Karpas-422 (cell line): ENCODE measurements at regions not wholly inside any gene's neighbourhood (a gene's known extent, or its start where the extent isn't known, plus 50 kb on each side); places are given as distances from the start of the nearest gene placed in this dataset.

ENCODE experiments used
- DNase-seq: peaks from one replicate; pipeline ENCODE4 v3.0.0-alpha.2; 2015
- H2AFZ ChIP-seq: fragments of 200-600 bp; sonication (generic); 2 replicates; pipeline ENCODE4 v1.6.1; 2014; ENCODE audit warnings: antibody characterized with exemption, low read length, mixed read lengths
- H3K27ac ChIP-seq: fragments of 200-600 bp; sonication (generic); 2 replicates; pipeline ENCODE4 v1.5.1; 2014; ENCODE audit warnings: mild to moderate bottlenecking, low read length, moderate library complexity
- H3K27me3 ChIP-seq: fragments of 200-600 bp; sonication (generic); 2 replicates; pipeline ENCODE4 v1.6.1; 2014; ENCODE audit warnings: low read length, mixed read lengths
- H3K36me3 ChIP-seq: fragments of 200-600 bp; sonication (generic); 2 replicates; pipeline ENCODE4 v1.6.1; 2014; ENCODE audit warnings: low read length, mixed read lengths; ENCODE audit not compliant: insufficient read depth
- H3K4me1 ChIP-seq: fragments of 200-600 bp; sonication (generic); 2 replicates; pipeline ENCODE4 v1.6.1; 2014; ENCODE audit warnings: mild to moderate bottlenecking, low read length, mixed read lengths
- H3K4me2 ChIP-seq: fragments of 200-600 bp; sonication (generic); 2 replicates; pipeline ENCODE4 v1.6.1; 2014; ENCODE audit warnings: low read length, low read depth, mild to moderate bottlenecking; ENCODE audit not compliant: poor library complexity, severe bottlenecking
- H3K4me3 ChIP-seq: fragments of 200-600 bp; sonication (generic); 2 replicates; pipeline ENCODE4 v1.5.1; 2014; ENCODE audit warnings: mild to moderate bottlenecking, antibody characterized with exemption, low read length, mixed read lengths
- H3K79me2 ChIP-seq: fragments of 200-600 bp; sonication (generic); 2 replicates; pipeline ENCODE4 v1.6.1; 2014; ENCODE audit warnings: mild to moderate bottlenecking, low read length, mixed read lengths
- H3K9ac ChIP-seq: fragments of 200-600 bp; sonication (generic); 2 replicates; pipeline ENCODE4 v1.6.0; 2014; ENCODE audit warnings: low read length
- H3K9me2 ChIP-seq: fragments of 200-600 bp; sonication (generic), shearing (Covaris generic); replicated peaks from 2 replicates; pipeline ENCODE4 v1.6.0; 2014; ENCODE audit warnings: mild to moderate bottlenecking, low read length, moderate library complexity; ENCODE audit not compliant: insufficient read depth
- H3K9me3 ChIP-seq: fragments of 300-700, 200-600 bp; sonication (generic); 2 replicates; pipeline ENCODE4 v1.6.1; 2014; ENCODE audit warnings: low read length, mixed read lengths
- H4K20me1 ChIP-seq: fragments of 200-600 bp; sonication (generic); 2 replicates; pipeline ENCODE4 v1.6.1; 2014; ENCODE audit warnings: mild to moderate bottlenecking, antibody characterized with exemption, low read length, low read depth; ENCODE audit not compliant: insufficient read depth

- H3K4me1 ChIP-seq = no peaks in the 10 kb centered on the region
- no peak overlapping the region for H2AFZ ChIP-seq
- no peak overlapping the region for H3K4me2 ChIP-seq
- DNase-seq = no peak
- no peak overlapping the region for H3K4me3 ChIP-seq
- no peaks in the 10 kb centered on the region for H3K36me3 ChIP-seq
- no peak overlapping the region for H3K27ac ChIP-seq
- no peaks in the 10 kb centered on the region for H3K9me3 ChIP-seq
- H4K20me1 ChIP-seq = no peaks in the 10 kb centered on the region
- no peaks in the 10 kb centered on the region for H3K79me2 ChIP-seq
- H3K27me3 ChIP-seq = no peaks in the 10 kb centered on the region
- no peaks in the 10 kb centered on the region for H3K9me2 ChIP-seq
- no peak overlapping the region for H3K9ac ChIP-seq
Observed at GRCh38 chr15:62791694-62792093, 250.9 kb upstream of the TPM1 start.

GRCh38 chr15:62792986-62793751 is 249.4 kb upstream of the TPM1 start:
- no peak for DNase-seq
- H3K79me2 ChIP-seq = no peaks in the 10 kb centered on the region
- no peak overlapping the region for H2AFZ ChIP-seq
- H3K9me3 ChIP-seq = no peaks in the 10 kb centered on the region
- H3K27ac ChIP-seq = no peak overlapping the region
- H4K20me1 ChIP-seq = no peaks in the 10 kb centered on the region
- H3K36me3 ChIP-seq = no peaks in the 10 kb centered on the region
- H3K9me2 ChIP-seq = no peaks in the 10 kb centered on the region
- no peak overlapping the region for H3K4me2 ChIP-seq
- no peaks in the 10 kb centered on the region for H3K27me3 ChIP-seq
- H3K9ac ChIP-seq = no peak overlapping the region
- no peaks in the 10 kb centered on the region for H3K4me1 ChIP-seq
- H3K4me3 ChIP-seq = no peak overlapping the region

- DNase-seq = no peak
- Histone ChIP-seq H3K4me2 (no peak overlapping the region), H3K4me1 (no peaks in the 10 kb centered on the region), H4K20me1 (no peaks in the 10 kb centered on the region), H3K4me3 (no peak overlapping the region), H3K9me3 (no peaks in the 10 kb centered on the region), H3K27me3 (no peaks in the 10 kb centered on the region), H3K27ac (no peak overlapping the region), H3K9ac (no peak overlapping the region), H3K9me2 (no peaks in the 10 kb centered on the region), H3K79me2 (no peaks in the 10 kb centered on the region), H3K36me3 (no peaks in the 10 kb centered on the region), H2AFZ (no peak overlapping the region)
Observed at GRCh38 chr15:62793752-62794144, 248.8 kb upstream of the TPM1 start.

GRCh38 chr15:62795171-62795570 is 247.4 kb upstream of the TPM1 start:
- Histone ChIP-seq H2AFZ (no peak overlapping the region), H3K9ac (no peak overlapping the region), H3K27ac (no peak overlapping the region), H3K4me2 (no peak overlapping the region), H4K20me1 (no peaks in the 10 kb centered on the region), H3K4me3 (no peak overlapping the region), H3K9me3 (no peaks in the 10 kb centered on the region), H3K9me2 (no peaks in the 10 kb centered on the region), H3K79me2 (no peaks in the 10 kb centered on the region), H3K36me3 (no peaks in the 10 kb centered on the region), H3K27me3 (no peaks in the 10 kb centered on the region), H3K4me1 (no peaks in the 10 kb centered on the region)
- no peak for DNase-seq

GRCh38 chr15:62795700-62796695 is 246.5 kb upstream of the TPM1 start:
- DNase-seq = no peak
- no peak overlapping the region for H2AFZ ChIP-seq
- no peaks in the 10 kb centered on the region for H3K9me3 ChIP-seq
- no peak overlapping the region for H3K9ac ChIP-seq
- H3K79me2 ChIP-seq = no peaks in the 10 kb centered on the region
- H3K4me3 ChIP-seq = no peak overlapping the region
- H3K36me3 ChIP-seq = no peaks in the 10 kb centered on the region
- no peaks in the 10 kb centered on the region for H3K9me2 ChIP-seq
- H4K20me1 ChIP-seq = no peaks in the 10 kb centered on the region
- no peak overlapping the region for H3K27ac ChIP-seq
- no peaks in the 10 kb centered on the region for H3K27me3 ChIP-seq
- H3K4me2 ChIP-seq = no peak overlapping the region
- no peaks in the 10 kb centered on the region for H3K4me1 ChIP-seq

GRCh38 chr15:62797171-62797570 is 245.4 kb upstream of the TPM1 start:
- no peak overlapping the region for H3K4me3 ChIP-seq
- H3K36me3 ChIP-seq = no peaks in the 10 kb centered on the region
- H4K20me1 ChIP-seq = no peaks in the 10 kb centered on the region
- H3K27ac ChIP-seq = no peak overlapping the region
- no peaks in the 10 kb centered on the region for H3K27me3 ChIP-seq
- H2AFZ ChIP-seq = no peak overlapping the region
- no peak for DNase-seq
- H3K9ac ChIP-seq = no peak overlapping the region
- no peaks in the 10 kb centered on the region for H3K79me2 ChIP-seq
- no peaks in the 10 kb centered on the region for H3K9me3 ChIP-seq
- no peaks in the 10 kb centered on the region for H3K4me1 ChIP-seq
- no peaks in the 10 kb centered on the region for H3K9me2 ChIP-seq
- no peak overlapping the region for H3K4me2 ChIP-seq

- Histone ChIP-seq H2AFZ (no peak overlapping the region), H3K27me3 (no peaks in the 10 kb centered on the region), H3K9me2 (no peaks in the 10 kb centered on the region), H3K79me2 (no peaks in the 10 kb centered on the region), H3K9me3 (no peaks in the 10 kb centered on the region), H3K9ac (no peak overlapping the region), H4K20me1 (no peaks in the 10 kb centered on the region), H3K4me1 (no peaks in the 10 kb centered on the region), H3K36me3 (no peaks in the 10 kb centered on the region), H3K4me2 (no peak overlapping the region), H3K27ac (no peak overlapping the region), H3K4me3 (no peak overlapping the region)
- DNase-seq = no peak
Observed at GRCh38 chr15:62798536-62798935, 244.0 kb upstream of the TPM1 start.

GRCh38 chr15:62799037-62799436 is 243.5 kb upstream of the TPM1 start:
- Histone ChIP-seq H3K9me3 (no peaks in the 10 kb centered on the region), H3K79me2 (no peaks in the 10 kb centered on the region), H3K9ac (no peak overlapping the region), H3K4me1 (no peaks in the 10 kb centered on the region), H3K27ac (no peak overlapping the region), H3K9me2 (no peaks in the 10 kb centered on the region), H3K4me3 (no peak overlapping the region), H2AFZ (no peak overlapping the region), H3K4me2 (no peak overlapping the region), H4K20me1 (no peaks in the 10 kb centered on the region), H3K27me3 (no peaks in the 10 kb centered on the region), H3K36me3 (no peaks in the 10 kb centered on the region)
- no peak for DNase-seq
